ENCODE measurements at regions not wholly inside any gene's neighbourhood (a gene's known extent, or its start where the extent isn't known, plus 50 kb on each side); places are given as distances from the start of the nearest gene placed in this dataset.
"Not testable (repeated sequence)": the region's sequence is repeated elsewhere in the genome, so short reads cannot be mapped to it uniquely, and the experiment has no call there.

DNA sequence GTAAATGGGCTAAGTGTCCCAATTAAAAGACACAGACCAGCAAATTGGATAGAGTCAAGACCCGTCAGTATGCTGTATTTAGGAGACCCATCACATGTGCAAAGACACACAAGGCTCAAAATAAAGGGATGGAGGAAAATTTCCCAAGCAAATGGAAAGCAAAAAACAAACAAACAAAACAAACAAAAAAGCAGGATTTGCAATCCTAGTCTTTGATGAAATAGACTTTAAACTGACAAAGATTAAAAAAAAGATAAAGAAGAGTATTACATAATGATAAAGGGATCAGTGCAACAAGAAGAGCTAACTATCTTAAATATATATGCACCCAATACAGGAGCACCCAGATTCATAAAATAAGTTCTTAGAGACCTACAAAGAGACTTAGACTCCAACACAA lies 429.6 kb downstream of the MAT2B start:
- in situ Hi-C loops (cut with MboI; ENCODE audit: low sequenced_read_pairs): not testable (repeated sequence)

DNA sequence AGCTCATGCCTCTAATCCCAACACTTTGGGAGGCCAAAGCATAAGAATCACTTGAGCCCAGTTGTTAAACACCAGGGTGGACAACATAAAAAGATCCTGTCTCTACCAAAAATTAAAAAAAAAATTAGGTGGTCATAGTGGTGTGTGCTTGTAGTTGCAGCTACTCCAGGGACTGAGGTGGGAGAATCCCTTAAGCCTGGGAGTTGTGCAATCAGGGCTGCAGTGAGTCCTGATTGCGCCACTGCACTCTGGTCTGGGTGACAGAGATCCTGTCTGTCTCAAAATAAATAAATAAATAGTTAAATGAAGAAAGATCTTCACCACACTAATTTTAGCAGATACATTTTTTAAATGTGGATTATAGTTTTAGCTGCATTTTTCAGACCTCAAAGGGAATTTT lies 433.2 kb downstream of the MAT2B start:
- in situ Hi-C loops (cut with MboI; ENCODE audit: low sequenced_read_pairs): no loop called here

DNA sequence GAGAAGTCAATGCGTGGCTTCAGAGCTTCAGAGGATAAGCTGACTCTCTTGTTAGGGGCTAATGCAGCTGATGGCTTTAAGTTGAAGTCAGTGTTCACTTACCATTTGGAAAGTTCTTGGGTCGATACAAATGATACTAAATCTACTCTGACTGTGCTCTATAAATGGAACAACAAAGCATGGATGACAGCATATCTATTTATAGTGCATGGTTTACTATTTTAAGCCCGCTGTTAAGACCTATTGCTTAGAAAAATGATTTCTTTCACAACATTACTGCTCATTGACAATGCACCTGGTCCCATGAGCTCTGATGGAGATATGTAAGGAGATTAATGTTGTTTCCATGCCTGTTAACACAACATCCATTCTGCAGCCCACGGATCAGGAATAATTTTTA lies 435.7 kb downstream of the MAT2B start:
- in situ Hi-C loops (cut with MboI; ENCODE audit: low sequenced_read_pairs): no loop called here

DNA sequence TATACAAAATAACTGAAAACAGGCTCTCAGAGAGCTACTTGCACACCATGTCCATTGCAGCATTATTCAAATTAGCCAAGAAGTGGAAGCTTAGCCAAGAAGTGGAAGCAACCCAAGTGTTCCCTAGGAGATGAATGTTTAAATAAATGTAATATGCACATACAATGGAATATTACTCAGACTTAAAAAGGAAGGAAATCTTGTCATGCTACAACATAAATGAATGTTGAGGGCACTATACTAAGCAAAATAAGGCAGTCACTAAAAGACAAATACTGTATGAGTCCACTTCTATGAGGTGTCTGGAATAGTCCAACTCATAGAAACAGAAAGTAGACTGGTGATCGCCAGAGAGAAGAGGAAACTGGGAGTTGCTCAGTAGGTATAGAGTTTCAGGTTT lies 438.1 kb downstream of the MAT2B start:
- in situ Hi-C loops (cut with MboI; ENCODE audit: low sequenced_read_pairs): no loop called here

DNA sequence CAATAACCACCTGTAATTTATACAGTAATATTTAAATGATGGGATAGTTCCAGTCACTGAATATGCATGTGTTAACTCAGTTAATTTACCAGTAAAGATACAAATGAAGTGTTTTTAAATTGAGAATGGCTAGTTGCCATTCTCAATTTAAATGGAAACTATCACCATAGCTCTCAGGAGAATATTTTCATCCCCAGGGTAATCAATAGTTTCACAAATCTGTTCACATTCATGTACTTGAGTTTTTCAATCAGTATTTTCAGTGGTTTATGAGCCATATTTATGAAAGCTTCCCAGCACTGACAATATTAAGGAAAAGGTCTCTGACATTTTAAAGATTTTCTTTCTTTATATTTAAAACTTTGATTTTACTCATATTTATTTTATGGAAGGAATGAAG lies 439.3 kb downstream of the MAT2B start:
- in situ Hi-C loops (cut with MboI; ENCODE audit: low sequenced_read_pairs): no loop called here

DNA sequence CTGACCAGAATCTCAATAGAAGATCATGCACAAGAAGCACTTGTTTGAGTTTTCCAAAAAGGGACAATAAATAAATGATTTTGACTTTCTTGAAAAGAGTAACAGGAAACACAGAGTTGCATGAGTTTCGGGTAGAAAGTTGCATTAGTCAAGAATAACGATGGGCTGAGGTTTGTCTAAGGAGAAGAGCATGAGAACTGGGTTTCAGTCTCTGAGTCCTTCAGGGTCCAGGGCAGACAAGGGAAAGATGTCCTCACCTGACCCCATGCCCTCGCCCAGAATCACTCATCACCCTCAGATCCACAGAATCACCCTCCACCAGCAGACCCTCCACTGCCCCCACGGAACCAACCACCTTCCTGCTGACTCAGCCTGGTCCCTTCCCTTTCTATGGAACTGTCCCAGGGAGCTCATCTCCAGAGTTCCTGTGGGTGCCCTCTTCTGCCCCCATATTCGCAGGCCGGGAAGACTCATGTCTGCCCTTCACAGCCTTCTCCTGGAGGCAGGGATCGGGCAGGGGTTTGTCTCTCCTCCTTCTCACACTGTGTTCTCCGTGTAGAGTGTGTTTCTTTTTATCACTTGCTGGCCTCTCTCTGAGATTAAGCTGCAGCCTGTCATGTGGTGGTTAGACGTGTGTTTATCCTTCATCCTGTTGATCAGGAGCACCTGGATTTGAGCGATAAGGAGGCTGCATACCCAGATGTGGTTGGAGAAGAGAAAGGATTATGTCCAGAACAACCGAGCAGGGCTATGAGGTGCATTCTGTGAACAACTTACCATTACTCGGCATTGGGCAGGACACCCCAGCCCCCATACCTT lies 442.6 kb downstream of the MAT2B start:
- in situ Hi-C loops (cut with MboI; ENCODE audit: low sequenced_read_pairs): no loop called here

DNA sequence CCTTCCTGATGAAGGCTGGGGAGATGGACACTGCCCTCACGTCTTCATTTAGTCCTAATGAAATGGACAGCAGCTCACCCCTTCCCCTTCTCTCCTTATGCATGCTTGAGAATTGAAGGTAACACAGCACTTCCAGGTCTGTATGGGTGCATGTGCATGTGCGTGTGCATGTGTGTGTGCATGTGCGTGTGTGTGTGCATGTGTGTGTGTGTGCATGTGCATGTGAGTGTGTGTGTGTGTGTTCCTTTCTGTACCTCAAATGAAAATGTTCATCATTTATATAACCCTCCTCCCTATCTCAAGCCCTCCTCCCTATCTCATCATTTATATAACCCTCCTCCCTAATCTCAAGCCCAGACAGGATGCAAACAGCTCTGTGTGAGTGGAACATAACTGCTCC lies 444.8 kb downstream of the MAT2B start:
- in situ Hi-C loops (cut with MboI; ENCODE audit: low sequenced_read_pairs): no loop called here

DNA sequence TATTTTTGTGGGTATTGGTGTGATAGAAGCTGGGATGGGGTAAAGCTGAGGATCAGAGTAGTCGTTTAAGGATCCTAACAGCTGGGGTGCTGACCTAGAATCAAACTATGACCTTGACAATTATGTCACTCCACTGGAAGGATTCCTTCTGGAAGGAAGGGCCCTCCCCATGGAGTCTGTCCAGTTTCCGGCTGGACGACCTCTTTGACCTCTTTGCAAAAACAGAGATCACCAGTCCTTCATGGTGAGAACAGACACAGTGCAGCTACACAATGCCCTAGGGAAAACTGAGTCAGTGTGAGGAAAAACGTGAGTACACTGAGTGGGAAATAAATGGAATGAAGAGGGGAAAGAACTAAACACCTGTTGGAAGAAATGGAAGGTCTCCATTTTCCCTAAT lies 445.6 kb downstream of the MAT2B start:
- in situ Hi-C loops (cut with MboI; ENCODE audit: low sequenced_read_pairs): no loop called here

DNA sequence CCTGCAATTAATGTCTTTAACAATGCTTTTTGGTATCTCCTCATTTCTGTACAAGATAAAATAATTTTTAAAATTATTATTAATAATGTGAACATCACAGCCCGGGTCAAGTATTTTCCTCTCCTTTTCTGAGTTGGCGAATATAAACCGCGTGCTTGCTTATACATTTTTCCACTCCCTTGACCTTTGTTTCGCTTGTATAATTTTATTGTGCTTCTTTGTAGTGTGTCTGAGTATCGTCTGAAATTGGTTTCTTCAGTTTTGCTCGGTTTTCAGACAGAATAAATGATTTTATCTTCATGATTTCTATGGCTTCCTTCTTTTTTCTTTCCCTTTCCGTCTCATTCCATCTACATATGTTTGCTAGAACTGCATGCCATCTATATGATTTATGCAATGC lies 448.5 kb downstream of the MAT2B start:
- in situ Hi-C loops (cut with MboI; ENCODE audit: low sequenced_read_pairs): no loop called here

DNA sequence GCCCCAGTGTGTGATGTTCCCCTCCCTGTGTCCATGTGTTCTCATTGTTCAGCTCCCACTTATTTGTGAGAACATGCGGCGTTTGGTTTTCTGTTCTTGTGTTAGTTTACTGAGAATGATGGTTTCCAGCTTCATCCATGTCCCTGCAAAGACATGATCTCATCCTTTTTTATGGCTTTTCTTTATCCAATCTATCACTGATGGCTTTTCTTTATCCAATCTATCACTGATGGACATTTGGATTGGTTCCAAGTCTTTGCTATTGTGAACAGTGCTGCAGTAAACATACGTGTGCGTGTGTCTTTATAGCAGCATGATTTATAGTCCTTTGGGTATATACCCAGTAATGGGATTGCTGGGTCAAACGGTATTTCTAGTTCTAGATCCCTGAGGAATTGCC lies 455.8 kb downstream of the MAT2B start:
- in situ Hi-C loops (cut with MboI; ENCODE audit: low sequenced_read_pairs): not testable (repeated sequence)

DNA sequence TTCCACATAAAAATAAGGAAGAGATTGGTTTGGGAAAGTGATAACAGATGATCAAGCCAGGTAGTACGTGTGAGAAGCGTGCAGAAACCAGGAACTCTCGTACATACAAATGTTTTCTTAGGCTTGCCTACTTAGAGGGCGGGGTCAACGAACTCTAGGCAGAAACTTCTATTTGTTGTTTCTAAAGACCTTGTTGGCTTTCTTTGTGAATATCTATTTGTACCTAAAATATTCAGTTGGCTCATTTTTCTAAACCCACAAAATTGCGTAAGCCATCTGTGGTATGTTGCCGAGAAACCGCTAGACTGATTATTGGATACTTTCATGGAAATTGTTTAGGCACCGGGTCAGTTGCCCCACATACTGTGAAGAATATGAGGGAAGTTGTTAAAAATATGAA lies 458.5 kb downstream of the MAT2B start:
- in situ Hi-C loops (cut with MboI; ENCODE audit: low sequenced_read_pairs): no loop called here

DNA sequence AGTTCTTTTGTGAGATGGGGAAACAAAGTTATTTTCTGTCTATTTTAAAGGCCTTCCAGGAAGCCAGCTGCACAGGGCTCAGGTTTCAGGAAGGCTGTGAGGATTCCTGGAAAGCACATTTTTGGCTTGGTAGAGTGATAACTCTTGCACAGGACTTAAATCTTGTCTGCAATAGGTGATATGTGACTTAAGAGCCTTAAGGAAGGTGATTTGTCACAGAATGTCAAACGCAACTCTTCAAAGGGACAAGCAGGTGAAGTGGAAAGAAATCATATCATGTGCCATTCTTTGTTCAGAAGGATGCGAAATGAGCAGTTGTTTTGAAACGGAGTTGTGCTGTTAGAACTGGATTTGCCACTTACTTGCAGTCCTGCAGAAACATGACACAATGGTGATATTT lies 459.3 kb downstream of the MAT2B start:
- in situ Hi-C loops (cut with MboI; ENCODE audit: low sequenced_read_pairs): no loop called here

DNA sequence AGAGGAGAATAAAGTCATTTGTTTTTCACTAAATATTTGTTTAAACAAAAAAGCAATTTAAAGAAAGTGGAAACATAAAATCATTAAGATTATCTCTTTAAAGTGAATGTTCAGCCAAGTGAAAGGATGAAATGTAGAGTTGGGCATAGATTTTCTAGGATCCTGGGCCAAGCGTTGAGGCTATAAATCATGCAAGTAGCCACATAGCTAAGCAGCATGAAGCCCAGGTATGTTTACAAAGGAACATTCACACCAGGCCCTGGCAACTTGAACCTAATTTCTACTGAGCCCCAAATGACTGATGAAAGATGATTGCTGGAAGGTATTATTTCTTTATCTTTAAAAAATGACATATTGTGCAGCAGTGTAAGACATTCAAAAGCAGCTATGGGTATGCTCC lies 461.8 kb downstream of the MAT2B start:
- in situ Hi-C loops (cut with MboI; ENCODE audit: low sequenced_read_pairs): no loop called here

DNA sequence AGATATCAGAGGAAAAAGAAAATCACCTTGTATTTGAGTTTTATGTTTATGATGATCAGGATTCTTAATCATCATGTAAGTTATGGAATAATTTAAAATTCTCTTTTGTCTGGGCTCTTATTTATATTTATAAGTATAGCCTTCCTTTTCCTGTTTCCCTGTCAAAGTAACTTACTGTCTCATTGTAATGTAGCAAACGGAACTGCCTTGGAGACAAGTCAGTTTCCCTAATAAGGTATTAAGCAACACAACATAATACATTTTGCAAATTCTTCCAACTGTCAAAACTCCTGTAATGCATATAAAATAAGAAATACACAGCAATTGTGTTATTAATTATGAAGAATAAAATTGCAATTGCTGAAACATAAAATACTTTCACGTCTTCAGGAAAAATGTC lies 463.2 kb downstream of the MAT2B start:
- in situ Hi-C loops (cut with MboI; ENCODE audit: low sequenced_read_pairs): no loop called here

DNA sequence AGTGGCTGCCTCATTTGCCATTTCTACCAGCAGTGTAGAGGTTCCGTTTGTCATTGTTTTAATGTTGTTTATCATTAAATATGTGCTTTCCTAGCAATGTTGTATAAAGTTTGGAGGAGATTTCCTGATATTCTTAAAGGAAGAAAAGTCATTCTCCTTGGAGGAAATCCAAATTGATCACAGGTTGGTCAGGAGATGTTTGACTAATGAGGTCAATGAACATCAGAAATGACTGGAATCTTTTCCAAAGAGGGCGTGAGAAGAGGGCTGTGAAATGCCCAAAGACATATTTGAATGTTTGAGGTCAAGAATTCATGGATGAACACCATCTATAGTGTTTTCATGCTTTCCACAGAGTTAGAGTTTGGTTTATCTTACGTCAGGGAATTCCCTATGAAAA lies 471.3 kb downstream of the MAT2B start:
- in situ Hi-C loops (cut with MboI; ENCODE audit: low sequenced_read_pairs): no loop called here

DNA sequence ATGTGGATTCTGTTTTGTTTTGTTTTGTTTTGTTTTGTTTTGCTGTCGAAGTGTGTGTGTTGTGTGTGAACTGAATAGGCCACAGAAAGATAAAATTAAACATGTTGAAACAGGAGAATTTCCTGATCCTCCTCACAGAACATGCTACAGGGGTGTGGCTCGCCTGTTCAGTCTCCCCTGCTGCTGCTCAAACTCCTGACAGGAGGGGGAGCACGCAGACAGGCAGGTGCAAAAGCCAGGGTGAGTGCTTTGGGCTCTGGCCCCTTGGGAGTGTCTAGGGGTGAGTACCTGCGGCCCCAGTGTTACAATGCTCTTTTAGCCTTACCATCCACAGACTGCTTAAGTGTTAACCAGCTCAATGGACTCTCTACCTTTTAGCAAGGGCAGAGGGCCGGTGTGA lies 473.5 kb downstream of the MAT2B start:
- in situ Hi-C loops (cut with MboI; ENCODE audit: low sequenced_read_pairs): no loop called here

DNA sequence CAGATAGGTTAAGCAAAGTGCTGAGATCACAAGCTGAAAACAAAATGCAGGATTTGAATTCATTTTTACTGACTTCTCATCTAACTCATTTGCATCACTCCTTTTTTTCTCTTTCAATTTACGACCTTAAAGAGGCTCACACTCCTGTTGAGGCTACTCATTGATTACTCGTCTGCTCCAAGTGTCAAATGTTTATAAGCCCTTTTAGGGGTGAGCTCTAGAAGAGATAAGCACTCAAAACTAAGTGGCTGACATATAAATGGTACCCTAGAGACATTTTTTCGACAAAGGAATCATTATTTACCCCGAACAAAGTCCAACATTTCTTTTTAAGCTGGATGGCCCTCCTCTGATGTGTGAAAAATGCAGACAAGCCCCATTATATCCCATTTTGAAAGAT lies 483.1 kb downstream of the MAT2B start:
- in situ Hi-C loops (cut with MboI; ENCODE audit: low sequenced_read_pairs): no loop called here

DNA sequence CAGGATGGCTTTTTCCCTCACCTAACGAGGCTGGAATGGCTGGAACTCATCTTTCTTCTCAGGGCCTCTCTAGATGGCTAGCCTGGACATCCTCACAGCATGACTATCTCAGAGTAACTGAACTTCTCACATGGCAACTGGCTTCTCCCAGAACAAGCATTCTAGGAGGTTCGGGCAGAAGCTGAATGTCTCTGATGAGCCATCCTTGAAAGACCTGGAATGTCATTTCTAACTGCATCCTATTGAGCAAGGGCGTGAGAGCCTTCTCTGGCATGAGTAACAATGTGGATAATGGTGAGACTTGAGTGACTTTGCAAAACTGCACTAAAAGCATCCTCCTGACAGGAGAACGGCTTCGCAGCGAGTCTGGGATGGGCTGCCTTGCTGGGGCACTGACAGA lies 487.7 kb downstream of the MAT2B start:
- in situ Hi-C loops (cut with MboI; ENCODE audit: low sequenced_read_pairs): no loop called here

DNA sequence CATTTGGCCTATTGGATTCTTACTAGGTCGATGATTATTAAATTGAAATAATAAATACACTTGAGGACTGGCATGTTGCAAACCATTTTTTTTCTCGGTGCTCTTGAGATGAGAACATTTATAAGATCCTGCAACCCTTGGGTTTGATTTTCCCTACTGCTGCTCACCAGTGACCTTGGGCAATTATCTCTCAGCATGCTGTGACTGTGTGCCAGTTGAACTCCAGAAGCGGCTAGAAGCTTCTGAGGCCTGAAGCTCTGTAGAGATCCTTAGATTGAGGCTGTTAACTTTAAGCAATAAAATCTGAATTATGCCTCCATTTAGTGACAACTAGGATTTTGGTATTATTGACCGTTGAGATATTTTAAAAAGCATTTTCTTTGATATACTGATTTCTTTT lies 489.8 kb downstream of the MAT2B start:
- in situ Hi-C loops (cut with MboI; ENCODE audit: low sequenced_read_pairs): no loop called here

DNA sequence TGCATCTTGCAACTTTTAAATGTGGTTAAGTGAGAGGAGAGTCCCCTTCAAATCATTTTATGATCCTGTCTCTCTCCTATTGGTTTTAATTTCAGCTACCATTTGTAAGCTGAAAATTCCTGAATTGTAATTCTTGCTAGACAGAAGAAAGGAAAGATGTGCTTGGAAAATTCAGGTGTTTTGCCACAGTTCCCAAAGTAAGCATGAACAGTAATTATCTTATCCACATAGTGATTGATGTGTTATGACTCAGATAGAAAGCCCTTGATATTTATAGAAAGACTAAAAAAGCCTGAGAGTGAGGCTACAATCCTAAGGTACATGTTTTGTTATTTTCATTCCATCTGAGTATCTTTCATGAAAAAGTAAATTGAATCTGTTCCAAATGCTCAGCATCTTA lies 492.5 kb downstream of the MAT2B start:
- in situ Hi-C loops (cut with MboI; ENCODE audit: low sequenced_read_pairs): no loop called here

DNA sequence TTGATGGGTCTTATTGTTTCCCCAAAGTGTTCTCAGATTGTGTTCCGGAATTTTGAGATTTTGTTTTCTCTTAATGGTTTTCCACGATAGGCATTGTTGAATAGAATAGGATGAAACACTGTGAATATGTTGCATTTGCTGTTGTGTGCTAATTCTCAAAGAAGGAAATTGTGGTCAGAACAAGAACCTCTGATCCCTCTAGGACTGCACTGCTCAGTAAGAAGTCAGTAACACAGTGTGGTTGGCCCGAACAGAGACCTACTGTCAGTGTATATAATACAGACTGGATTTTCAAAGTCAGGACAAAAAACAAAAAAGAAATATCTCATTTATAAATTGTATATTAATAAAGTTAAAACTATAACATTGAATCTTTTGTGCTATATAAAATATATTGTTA lies 494.8 kb downstream of the MAT2B start:
- in situ Hi-C loops (cut with MboI; ENCODE audit: low sequenced_read_pairs): no loop called here

DNA sequence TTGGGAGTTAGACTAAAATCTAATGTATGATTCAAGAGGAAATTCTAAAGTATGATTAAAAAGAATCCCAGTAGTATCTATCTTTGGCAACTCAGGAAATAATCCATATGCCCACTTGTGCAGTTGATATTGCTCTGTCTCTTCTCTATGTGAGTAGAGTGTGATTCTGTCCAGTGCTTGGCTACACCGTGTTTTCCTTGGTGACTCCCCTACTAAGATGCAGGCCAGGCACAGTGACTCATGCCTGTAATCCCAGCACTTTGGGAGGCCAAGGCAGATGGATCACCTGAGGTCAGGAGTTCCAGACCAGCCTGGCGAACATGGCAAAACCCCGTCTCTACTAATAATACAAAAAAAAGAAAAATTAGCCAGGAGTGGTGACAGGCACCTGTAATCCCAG lies 495.4 kb downstream of the MAT2B start:
- in situ Hi-C loops (cut with MboI; ENCODE audit: low sequenced_read_pairs): no loop called here

DNA sequence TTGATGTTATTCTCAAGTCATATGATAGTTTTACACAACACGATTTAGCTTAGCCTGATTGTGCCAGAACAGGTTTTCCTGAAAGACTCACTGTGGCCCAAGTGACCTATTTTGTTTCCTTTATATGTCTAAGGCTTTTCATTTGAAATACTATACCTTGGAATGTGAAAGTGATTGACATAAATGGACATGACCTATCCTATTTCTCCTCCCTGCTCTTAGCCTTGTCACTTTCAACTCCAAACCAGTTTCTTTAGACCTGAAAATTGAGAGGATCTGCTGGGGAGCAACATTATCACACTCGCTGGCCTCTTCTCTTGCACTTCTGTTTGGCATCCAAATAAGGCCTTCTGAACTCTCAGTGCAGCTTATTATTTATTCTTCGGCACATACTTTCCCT lies 496.8 kb downstream of the MAT2B start:
- in situ Hi-C loops (cut with MboI; ENCODE audit: low sequenced_read_pairs): no loop called here
